Right kidney (tissue), 1 donor: ENCODE measurements at regions not wholly inside any gene's neighbourhood (a gene's known extent, or its start where the extent isn't known, plus 50 kb on each side); places are given as distances from the start of the nearest gene placed in this dataset.
A peak's percentile ranks its signal among the peaks of the same experiment; 100 is the strongest.

Source experiments
- DNase-seq: peaks from one replicate; pipeline ENCODE4 v3.0.0-alpha.2; 2016

DNA sequence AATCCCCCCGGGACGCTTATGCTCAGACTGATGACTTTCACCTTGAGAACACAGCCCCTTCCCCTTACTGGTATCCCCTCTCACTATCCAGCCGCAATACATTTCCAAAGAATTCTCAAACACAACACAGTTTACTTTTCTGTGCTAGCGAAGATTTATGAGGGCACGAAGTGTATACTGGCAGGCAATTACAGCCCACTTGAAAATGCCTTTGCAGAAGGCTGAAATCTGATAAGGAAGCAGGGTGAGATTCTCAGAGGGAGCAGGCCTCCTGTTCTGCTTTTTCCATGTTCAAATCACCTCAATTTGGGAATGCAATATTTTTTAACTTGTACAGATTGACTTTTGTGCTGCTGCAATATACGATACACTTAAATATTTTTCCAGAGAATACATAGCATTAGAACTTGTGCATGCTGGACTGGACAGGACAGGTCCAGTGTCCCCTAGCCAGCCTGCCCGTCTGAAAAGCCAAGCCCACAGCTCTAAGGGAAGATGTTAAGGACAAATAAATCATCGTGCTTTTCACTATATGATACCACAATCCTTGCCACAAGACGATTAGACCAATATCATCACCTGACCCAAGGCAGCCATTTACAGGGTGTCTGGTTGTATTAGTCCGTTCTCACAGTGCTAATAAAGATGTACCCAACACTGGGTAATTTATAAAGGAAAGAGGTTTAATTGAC lies 262.1 kb downstream of the EPHA4 start:
- peak; percentile 49 for DNase-seq

GRCh38 chr2:221310730-221311129 lies 261.4 kb downstream of the EPHA4 start:
- no peak for DNase-seq

DNA sequence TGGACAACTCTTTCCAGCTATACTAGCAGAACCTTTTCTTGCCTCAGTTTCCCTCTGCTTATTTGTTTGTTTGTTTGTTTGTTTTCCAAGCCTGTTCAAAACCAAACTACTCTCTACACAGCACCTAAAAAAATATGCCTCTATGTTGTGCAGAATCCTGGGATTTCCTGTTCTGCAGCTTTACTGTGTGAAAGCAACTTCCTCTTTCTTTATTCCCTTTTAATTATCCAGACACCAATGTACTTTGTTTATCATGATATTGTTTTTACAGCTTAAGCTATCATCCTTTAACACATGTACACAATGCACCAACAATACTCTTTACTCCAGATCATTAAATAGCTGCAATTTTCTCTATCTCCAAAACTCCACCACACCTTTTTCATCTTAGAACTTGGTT lies 259.5 kb downstream of the EPHA4 start:
- no peak for DNase-seq

- no peak for DNase-seq
Measured at GRCh38 chr2:221314786-221315185, 257.3 kb downstream of the EPHA4 start.

GRCh38 chr2:221318376-221319130 lies 253.6 kb downstream of the EPHA4 start:
- no peak for DNase-seq

DNA sequence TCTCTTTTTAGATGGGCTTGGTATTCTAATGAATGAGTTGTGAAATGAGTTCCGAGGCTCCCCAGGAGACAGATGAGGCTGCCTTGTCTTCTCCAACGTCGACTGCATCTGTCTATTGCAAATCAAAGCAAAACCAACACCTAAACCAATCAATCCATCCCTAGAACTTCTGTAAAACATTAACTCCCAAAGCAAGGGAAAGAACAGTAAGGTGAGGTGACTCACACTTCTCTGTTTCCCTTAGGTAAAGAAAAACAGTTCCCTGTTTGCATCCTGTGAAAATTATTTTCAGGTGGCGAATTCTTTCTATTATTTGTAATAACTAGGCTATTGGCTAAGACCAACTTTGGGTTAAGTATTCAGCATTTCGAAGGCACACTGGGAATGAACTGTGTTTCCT lies 249.4 kb downstream of the EPHA4 start:
- DNase-seq, result no peak

- DNase-seq, result no peak
Measured at GRCh38 chr2:221323513-221323912, 248.6 kb downstream of the EPHA4 start.

- DNase-seq, result no peak
Measured at GRCh38 chr2:221330436-221330835, 241.7 kb downstream of the EPHA4 start.

- DNase-seq, result no peak
Measured at GRCh38 chr2:221334481-221335218, 237.5 kb downstream of the EPHA4 start.

DNA sequence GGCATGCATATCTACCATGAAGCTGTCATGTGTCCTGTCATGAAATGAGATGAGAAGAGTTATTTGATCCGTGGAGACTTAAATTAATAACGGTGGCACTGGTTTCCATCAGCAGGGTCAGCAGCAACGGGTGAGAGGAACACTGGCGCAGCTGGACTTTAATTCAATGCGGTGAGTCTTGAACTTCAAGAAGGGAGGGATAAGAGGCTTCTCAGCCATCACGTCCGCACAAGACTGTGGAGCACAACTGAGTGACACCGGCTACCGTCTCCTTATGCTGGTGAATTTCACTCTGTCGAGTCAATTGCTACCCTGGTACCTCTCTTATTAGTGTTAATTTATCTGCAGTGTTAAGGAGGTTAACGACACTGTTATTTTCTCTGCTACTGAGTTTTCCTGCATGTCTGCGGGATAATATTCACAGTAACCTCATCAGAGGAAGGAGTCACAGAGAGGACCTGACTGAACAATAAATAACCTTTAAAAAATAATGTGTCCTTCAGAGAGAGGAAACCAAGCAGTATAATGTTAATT lies 236.8 kb downstream of the EPHA4 start:
- DNase-seq, result no peak

GRCh38 chr2:221336967-221337366 lies 235.1 kb downstream of the EPHA4 start:
- DNase-seq, result no peak

GRCh38 chr2:221337957-221338685 lies 234.0 kb downstream of the EPHA4 start:
- no peak for DNase-seq

DNA sequence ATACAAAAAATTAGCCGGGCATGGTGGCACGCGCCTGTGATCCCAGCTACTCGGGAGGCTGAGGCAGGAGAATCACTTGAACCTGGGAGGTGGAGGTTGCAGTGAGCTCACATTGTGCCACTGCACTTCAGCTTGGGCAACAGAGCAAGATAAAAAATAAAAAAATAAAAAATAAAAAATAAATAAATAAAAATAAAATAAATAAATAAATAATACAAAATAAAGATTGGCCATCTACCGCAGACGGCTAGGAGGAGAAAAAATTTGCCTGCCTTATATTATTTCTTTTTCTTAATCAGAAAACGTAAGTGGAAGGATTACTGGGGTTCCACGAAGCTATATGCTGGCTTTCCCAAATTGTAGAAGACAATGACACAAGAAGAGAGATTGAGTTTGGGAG lies 229.7 kb downstream of the EPHA4 start:
- DNase-seq, result no peak

DNA sequence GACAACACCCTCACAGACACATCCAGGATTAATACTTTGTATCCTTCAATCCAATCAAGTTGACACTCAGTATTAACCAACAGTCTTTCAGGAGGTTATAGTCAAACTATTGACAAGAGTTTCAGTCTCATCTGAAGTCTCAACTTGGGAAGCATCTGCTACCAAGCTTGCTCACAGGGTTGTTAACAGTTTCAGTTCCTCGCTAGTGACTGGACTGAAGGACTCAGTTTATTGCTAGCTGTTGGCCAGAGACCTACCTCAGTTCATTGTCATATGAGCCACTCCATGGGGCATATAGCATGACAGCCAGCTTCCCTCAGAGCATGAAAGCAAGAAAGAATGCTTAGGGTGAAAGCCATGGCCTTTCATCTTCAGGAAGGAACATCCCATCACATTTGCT lies 228.6 kb downstream of the EPHA4 start:
- DNase-seq, result no peak

- no peak for DNase-seq
Measured at GRCh38 chr2:221345516-221345915, 226.6 kb downstream of the EPHA4 start.

GRCh38 chr2:221346411-221346810 lies 225.7 kb downstream of the EPHA4 start:
- DNase-seq, result no peak

- no peak for DNase-seq
Measured at GRCh38 chr2:221347471-221347870, 224.6 kb downstream of the EPHA4 start.

GRCh38 chr2:221350616-221351015 lies 221.5 kb downstream of the EPHA4 start:
- no peak for DNase-seq

DNA sequence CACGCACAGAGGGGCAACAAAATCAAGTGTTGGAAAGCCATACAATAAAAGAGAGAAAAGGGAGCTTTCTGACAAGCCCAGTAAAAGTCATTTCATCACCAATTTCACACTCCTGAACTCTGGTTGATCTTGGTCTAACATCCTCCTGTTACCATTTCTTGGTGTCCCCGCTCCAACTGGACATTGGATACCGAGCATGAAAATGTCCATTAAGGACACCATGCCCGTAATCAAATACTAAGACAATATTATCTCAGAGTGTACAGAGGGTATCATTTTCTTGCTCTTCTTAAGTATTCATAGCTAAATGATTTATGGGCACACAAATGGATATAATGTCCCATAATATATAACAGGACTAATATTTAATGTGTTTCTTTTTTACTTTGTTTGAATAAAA lies 218.9 kb downstream of the EPHA4 start:
- no peak for DNase-seq

DNA sequence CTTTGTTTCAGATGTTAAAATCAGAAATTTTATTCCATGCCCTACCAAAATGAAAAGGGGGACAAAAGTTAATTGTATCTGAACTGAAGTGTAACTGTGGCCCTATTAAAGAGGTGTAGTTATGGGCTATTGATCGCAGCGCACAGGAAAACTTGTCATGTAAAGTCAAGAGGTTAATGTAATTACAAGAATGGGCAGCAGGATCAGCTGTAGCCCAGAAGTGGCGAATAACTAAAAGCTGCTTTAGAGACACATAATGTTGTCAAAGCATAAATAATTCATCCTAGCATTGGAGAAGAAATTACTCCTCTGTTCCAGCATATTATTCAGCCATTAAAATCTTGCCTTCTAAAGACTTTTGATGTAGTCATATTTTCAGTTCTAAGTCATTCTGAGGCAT lies 211.8 kb downstream of the EPHA4 start:
- DNase-seq, result no peak

GRCh38 chr2:221360742-221361141 lies 211.4 kb downstream of the EPHA4 start:
- no peak for DNase-seq

- no peak for DNase-seq
Measured at GRCh38 chr2:221361633-221362032, 210.5 kb downstream of the EPHA4 start.
